HG03045 (cell line): ENCODE measurements at regions not wholly inside any gene's neighbourhood (a gene's known extent, or its start where the extent isn't known, plus 50 kb on each side); places are given as distances from the start of the nearest gene placed in this dataset.

ENCODE experiments used
- ATAC-seq: cut with Tn5 transposase; IDR thresholded peaks from one replicate; pipeline ENCODE4 v1.9.1; 2021; ENCODE audit warnings: mild to moderate bottlenecking, moderate library complexity; ENCODE audit not compliant: unreplicated experiment

- ATAC-seq = no peak
Measured at GRCh38 chr11:127119356-127119755, 118.8 kb upstream of the KIRREL3 start.

GRCh38 chr11:127118811-127119210 is 118.2 kb upstream of the KIRREL3 start:
- ATAC-seq = no peak

GRCh38 chr11:127117231-127117739 is 116.7 kb upstream of the KIRREL3 start:
- no peak for ATAC-seq

- no peak for ATAC-seq
Measured at GRCh38 chr11:127115844-127116243, 115.3 kb upstream of the KIRREL3 start.

- no peak for ATAC-seq
Measured at GRCh38 chr11:127114035-127114434, 113.5 kb upstream of the KIRREL3 start.

- no peak for ATAC-seq
Measured at GRCh38 chr11:127110542-127110941, 110.0 kb upstream of the KIRREL3 start.

GRCh38 chr11:127109796-127110480 is 109.4 kb upstream of the KIRREL3 start:
- ATAC-seq = no peak

- ATAC-seq = no peak
Measured at GRCh38 chr11:127108838-127109237, 108.3 kb upstream of the KIRREL3 start.

- no peak for ATAC-seq
Measured at GRCh38 chr11:127106938-127107337, 106.4 kb upstream of the KIRREL3 start.

- ATAC-seq = no peak
Measured at GRCh38 chr11:127105593-127106541, 105.3 kb upstream of the KIRREL3 start.

- no peak for ATAC-seq
Measured at GRCh38 chr11:127103586-127104388, 103.2 kb upstream of the KIRREL3 start.

- no peak for ATAC-seq
Measured at GRCh38 chr11:127098684-127099083, 98.1 kb upstream of the KIRREL3 start.

GRCh38 chr11:127080735-127081134 is 80.2 kb upstream of the KIRREL3 start:
- ATAC-seq = no peak

GRCh38 chr11:127075758-127076157 is 75.2 kb upstream of the KIRREL3 start:
- ATAC-seq = no peak

GRCh38 chr11:127074151-127074761 is 73.7 kb upstream of the KIRREL3 start:
- ATAC-seq = peak; percentile 97

- no peak for ATAC-seq
Measured at GRCh38 chr11:127073621-127074020, 73.1 kb upstream of the KIRREL3 start.

- ATAC-seq = no peak
Measured at GRCh38 chr11:127071606-127072005, 71.0 kb upstream of the KIRREL3 start.

- ATAC-seq = no peak
Measured at GRCh38 chr11:127070808-127071207, 70.2 kb upstream of the KIRREL3 start.

GRCh38 chr11:127066401-127067090 is 66.0 kb upstream of the KIRREL3 start:
- ATAC-seq = no peak

- ATAC-seq = no peak
Measured at GRCh38 chr11:127063241-127063640, 62.7 kb upstream of the KIRREL3 start.
